Erythroblast (primary cell): ENCODE measurements at regions not wholly inside any gene's neighbourhood (a gene's known extent, or its start where the extent isn't known, plus 50 kb on each side); places are given as distances from the start of the nearest gene placed in this dataset.

Experiments
- GATA1 ChIP-seq: IDR thresholded peaks from 2 replicates; pipeline ENCODE4 v1.6.1; 2011; ENCODE audit warnings: low read depth, mild to moderate bottlenecking, control low read depth, low read length, moderate library complexity
- POLR2A ChIP-seq: IDR thresholded peaks from 2 replicates; pipeline ENCODE4 v1.6.1; 2011; ENCODE audit warnings: mild to moderate bottlenecking, low read length

- TF ChIP-seq POLR2A (no peak), GATA1 (no peak)
These were observed 419.4 kb downstream of the PTPRC start for GRCh38 chr1:199058281-199058680.
